SU-DHL-6 (cell line): ENCODE measurements at regions not wholly inside any gene's neighbourhood (a gene's known extent, or its start where the extent isn't known, plus 50 kb on each side); places are given as distances from the start of the nearest gene placed in this dataset.

Source experiments
- H2AFZ ChIP-seq: fragments of 200-600 bp; sonication (generic); 2 replicates; pipeline ENCODE4 v1.6.1; 2014; ENCODE audit warnings: low read depth, mild to moderate bottlenecking, moderate library complexity, mixed read lengths, antibody characterized with exemption, low read length; ENCODE audit not compliant: severe bottlenecking
- H3F3A ChIP-seq: fragments of 200-600 bp; shearing (Covaris generic); 2 replicates; pipeline ENCODE4 v1.6.0; 2016; ENCODE audit warnings: antibody characterized with exemption, mild to moderate bottlenecking; ENCODE audit not compliant: insufficient read depth
- H3K27ac ChIP-seq: fragments of 200-600 bp; sonication (generic); 2 replicates; pipeline ENCODE4 v1.5.1; 2016; ENCODE audit warnings: low read depth, mild to moderate bottlenecking, low read length, moderate library complexity, mixed read lengths
- H3K27me3 ChIP-seq: fragments of 200-600 bp; sonication (generic), shearing (Covaris generic); 2 replicates; pipeline ENCODE4 v1.6.0; 2014; ENCODE audit warnings: mild to moderate bottlenecking, low read length
- H3K36me3 ChIP-seq: fragments of 200-600 bp; sonication (generic); 2 replicates; pipeline ENCODE4 v1.6.1; 2014; ENCODE audit warnings: mild to moderate bottlenecking, low read length, mixed read lengths
- H3K4me2 ChIP-seq: fragments of 300-600, 200-600 bp; shearing (Covaris generic), sonication (generic); 2 replicates; pipeline ENCODE4 v1.6.0; 2014; ENCODE audit warnings: low read length, low read depth, mild to moderate bottlenecking; ENCODE audit not compliant: poor library complexity, severe bottlenecking
- H3K4me3 ChIP-seq: fragments of 200-600 bp; sonication (generic); 2 replicates; pipeline ENCODE4 v1.5.1; 2014; ENCODE audit warnings: antibody characterized with exemption, low read length, mild to moderate bottlenecking, mixed read lengths; ENCODE audit not compliant: insufficient read depth, poor library complexity, severe bottlenecking
- H3K79me2 ChIP-seq: fragments of 200-600 bp; sonication (generic); 2 replicates; pipeline ENCODE4 v1.6.1; 2014; ENCODE audit warnings: mild to moderate bottlenecking, low read length, moderate library complexity; ENCODE audit not compliant: insufficient read depth
- H3K9ac ChIP-seq: fragments of 200-600 bp; sonication (generic); 2 replicates; pipeline ENCODE4 v1.7.0; 2014; ENCODE audit warnings: mild to moderate bottlenecking, low read length
- H3K9me2 ChIP-seq: fragments of 200-600 bp; sonication (generic); replicated peaks from 2 replicates; pipeline ENCODE4 v1.6.1; 2014; ENCODE audit warnings: low read length; ENCODE audit not compliant: insufficient read depth
- H3K9me3 ChIP-seq: fragments of 200-600 bp; sonication (generic); 2 replicates; pipeline ENCODE4 v1.6.1; 2014; ENCODE audit warnings: low read length, mixed read lengths; ENCODE audit not compliant: insufficient read depth
- H4K20me1 ChIP-seq: fragments of 200-600 bp; sonication (generic); 2 replicates; pipeline ENCODE4 v1.6.1; 2014; ENCODE audit warnings: low read depth, mild to moderate bottlenecking, antibody characterized with exemption, low read length, moderate library complexity, mixed read lengths
- CTCF ChIP-seq: fragments of 200-600 bp; sonication (generic); IDR thresholded peaks from one replicate; pipeline ENCODE4 v1.5.1; 2017; ENCODE audit warnings: antibody characterized with exemption, mild to moderate bottlenecking, low read length, moderate library complexity; ENCODE audit not compliant: insufficient read depth, poor library complexity, severe bottlenecking
- EZH2phosphoT487 ChIP-seq: fragments of 200-600 bp; sonication (generic), shearing (Covaris generic); conservative IDR thresholded peaks from 2 replicates; pipeline ENCODE4 v1.6.1; 2018; ENCODE audit warnings: mild to moderate bottlenecking, antibody characterized with exemption, low read length, moderate library complexity, mixed read lengths

GRCh38 chr6:119829006-119829405, 479.4 kb upstream of the MAN1A1 start:
- no peaks in the 10 kb centered on the region for H3K36me3 ChIP-seq
- no peaks in the 10 kb centered on the region for H3K9me3 ChIP-seq
- H4K20me1 ChIP-seq, result no peaks in the 10 kb centered on the region
- H3K4me2 ChIP-seq, result no peak overlapping the region
- no peaks in the 10 kb centered on the region for H3K79me2 ChIP-seq
- no peak overlapping the region for H3K4me3 ChIP-seq
- H2AFZ ChIP-seq, result no peak overlapping the region
- no peak for TF ChIP-seq EZH2phosphoT487
- TF ChIP-seq CTCF, result no peak
- H3K27me3 ChIP-seq, result no peaks in the 10 kb centered on the region
- no peak overlapping the region for H3K27ac ChIP-seq
- no peaks in the 10 kb centered on the region for H3F3A ChIP-seq
- H3K9me2 ChIP-seq, result no peaks in the 10 kb centered on the region
- no peak overlapping the region for H3K9ac ChIP-seq

GRCh38 chr6:119821380-119821779, 471.8 kb upstream of the MAN1A1 start:
- Histone ChIP-seq H3K9me3 (no peaks in the 10 kb centered on the region), H3K27ac (no peak overlapping the region), H3K4me2 (no peak overlapping the region), H3K9ac (no peak overlapping the region), H3K36me3 (no peaks in the 10 kb centered on the region), H3K27me3 (no peaks in the 10 kb centered on the region), H3K79me2 (no peaks in the 10 kb centered on the region), H3K9me2 (no peaks in the 10 kb centered on the region), H3K4me3 (no peak overlapping the region), H4K20me1 (no peaks in the 10 kb centered on the region), H2AFZ (no peak overlapping the region), H3F3A (no peaks in the 10 kb centered on the region)
- no peak for TF ChIP-seq CTCF
- no peak for TF ChIP-seq EZH2phosphoT487

GRCh38 chr6:119818876-119819275, 469.3 kb upstream of the MAN1A1 start:
- Histone ChIP-seq H3F3A (no peaks in the 10 kb centered on the region), H3K36me3 (no peaks in the 10 kb centered on the region), H3K4me3 (no peak overlapping the region), H3K4me2 (no peak overlapping the region), H4K20me1 (no peaks in the 10 kb centered on the region), H3K9me3 (no peaks in the 10 kb centered on the region), H3K9ac (no peak overlapping the region), H3K27me3 (no peaks in the 10 kb centered on the region), H2AFZ (no peak overlapping the region), H3K9me2 (no peaks in the 10 kb centered on the region), H3K79me2 (no peaks in the 10 kb centered on the region), H3K27ac (no peak overlapping the region)
- no peak for TF ChIP-seq CTCF
